ENCODE measurements at regions not wholly inside any gene's neighbourhood (a gene's known extent, or its start where the extent isn't known, plus 50 kb on each side); places are given as distances from the start of the nearest gene placed in this dataset.

DNA sequence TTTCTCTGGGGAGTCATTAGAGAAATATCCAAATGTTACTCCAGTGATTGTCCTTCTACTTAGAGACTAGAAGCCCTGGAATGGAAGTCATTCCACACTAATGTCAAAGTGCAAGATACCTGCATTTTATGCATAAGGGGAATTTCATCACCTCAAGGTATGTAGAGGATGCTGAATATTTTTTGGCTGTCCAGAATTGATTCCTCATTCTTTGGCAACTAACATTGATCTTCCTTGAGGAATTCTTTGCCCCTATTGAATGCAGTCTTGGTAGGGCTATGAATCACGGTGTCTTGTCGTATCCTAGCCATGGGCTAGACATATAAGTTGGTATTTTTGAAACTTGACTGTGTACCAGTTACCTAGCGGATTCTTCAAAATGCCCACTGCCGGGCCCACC lies 271.1 kb downstream of the CNTN3 start:
- no peak for TF ChIP-seq POLR2AphosphoS5 (IDR thresholded peaks at IDR 0.05)
- TF ChIP-seq POLR2A (IDR thresholded peaks at IDR 0.05) = no peak
- TF ChIP-seq, protein P1, sequence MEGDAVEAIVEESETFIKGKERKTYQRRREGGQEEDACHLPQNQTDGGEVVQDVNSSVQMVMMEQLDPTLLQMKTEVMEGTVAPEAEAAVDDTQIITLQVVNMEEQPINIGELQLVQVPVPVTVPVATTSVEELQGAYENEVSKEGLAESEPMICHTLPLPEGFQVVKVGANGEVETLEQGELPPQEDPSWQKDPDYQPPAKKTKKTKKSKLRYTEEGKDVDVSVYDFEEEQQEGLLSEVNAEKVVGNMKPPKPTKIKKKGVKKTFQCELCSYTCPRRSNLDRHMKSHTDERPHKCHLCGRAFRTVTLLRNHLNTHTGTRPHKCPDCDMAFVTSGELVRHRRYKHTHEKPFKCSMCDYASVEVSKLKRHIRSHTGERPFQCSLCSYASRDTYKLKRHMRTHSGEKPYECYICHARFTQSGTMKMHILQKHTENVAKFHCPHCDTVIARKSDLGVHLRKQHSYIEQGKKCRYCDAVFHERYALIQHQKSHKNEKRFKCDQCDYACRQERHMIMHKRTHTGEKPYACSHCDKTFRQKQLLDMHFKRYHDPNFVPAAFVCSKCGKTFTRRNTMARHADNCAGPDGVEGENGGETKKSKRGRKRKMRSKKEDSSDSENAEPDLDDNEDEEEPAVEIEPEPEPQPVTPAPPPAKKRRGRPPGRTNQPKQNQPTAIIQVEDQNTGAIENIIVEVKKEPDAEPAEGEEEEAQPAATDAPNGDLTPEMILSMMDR (IDR thresholded peaks at IDR 0.05) = no peak

All from stomach (tissue), 4 donors.